SK-N-MC (cell line): ENCODE measurements at regions not wholly inside any gene's neighbourhood (a gene's known extent, or its start where the extent isn't known, plus 50 kb on each side); places are given as distances from the start of the nearest gene placed in this dataset.

ENCODE experiments used
- EZH2 ChIP-seq: fragments of 200-600 bp; sonication (generic); IDR thresholded peaks from one replicate; pipeline ENCODE4 v1.6.1; 2017; ENCODE audit warnings: antibody characterized with exemption
- POLR2AphosphoS5 ChIP-seq: IDR thresholded peaks from 2 replicates; pipeline ENCODE4 v1.6.1; 2012; ENCODE audit warnings: mild to moderate bottlenecking, low read depth, low read length, borderline replicate concordance

- TF ChIP-seq POLR2AphosphoS5 (no peak), EZH2 (no peak)
Measured at GRCh38 chr6:139954463-139955071, 580.1 kb upstream of the CITED2 start.
